ENCODE measurements at regions not wholly inside any gene's neighbourhood (a gene's known extent, or its start where the extent isn't known, plus 50 kb on each side); places are given as distances from the start of the nearest gene placed in this dataset.
"Not testable (repeated sequence)": the region's sequence is repeated elsewhere in the genome, so short reads cannot be mapped to it uniquely, and the experiment has no call there.

GRCh38 chr1:194039578-194039977 lies 853.2 kb upstream of the B3GALT2 start:
- Histone ChIP-seq H3K4me3 (ENCODE audit: low read length) (no peak overlapping the region), H3K27me3 (ENCODE audit: control insufficient read depth, insufficient read depth, low read length) (no peaks in the 10 kb centered on the region), H3K4me1 (ENCODE audit: control insufficient read depth, insufficient read depth, low read length) (no peaks in the 10 kb centered on the region), H3K27ac (ENCODE audit: low read depth, low read length) (no peak overlapping the region), H3K36me3 (ENCODE audit: control insufficient read depth, insufficient read depth, low read length) (no peaks in the 10 kb centered on the region), H3K9ac (ENCODE audit: low read length) (no peak overlapping the region)

GRCh38 chr1:194033646-194034045 lies 847.2 kb upstream of the B3GALT2 start:
- Histone ChIP-seq H3K27me3 (ENCODE audit: control insufficient read depth, insufficient read depth, low read length) (no peaks in the 10 kb centered on the region), H3K27ac (ENCODE audit: low read depth, low read length) (no peak overlapping the region), H3K36me3 (ENCODE audit: control insufficient read depth, insufficient read depth, low read length) (no peaks in the 10 kb centered on the region), H3K4me1 (ENCODE audit: control insufficient read depth, insufficient read depth, low read length) (no peaks in the 10 kb centered on the region), H3K9ac (ENCODE audit: low read length) (no peak overlapping the region), H3K4me3 (ENCODE audit: low read length) (no peak overlapping the region)

GRCh38 chr1:194028002-194028401 lies 841.6 kb upstream of the B3GALT2 start:
- H3K27me3 ChIP-seq (ENCODE audit: control insufficient read depth, insufficient read depth, low read length), result no peaks in the 10 kb centered on the region
- H3K4me1 ChIP-seq (ENCODE audit: control insufficient read depth, insufficient read depth, low read length), result no peaks in the 10 kb centered on the region
- no peak overlapping the region for H3K27ac ChIP-seq (ENCODE audit: low read depth, low read length)
- no peaks in the 10 kb centered on the region for H3K36me3 ChIP-seq (ENCODE audit: control insufficient read depth, insufficient read depth, low read length)
- no peak overlapping the region for H3K9ac ChIP-seq (ENCODE audit: low read length)
- H3K4me3 ChIP-seq (ENCODE audit: low read length), result no peak overlapping the region

GRCh38 chr1:194026422-194026821 lies 840.0 kb upstream of the B3GALT2 start:
- H3K27me3 ChIP-seq (ENCODE audit: control insufficient read depth, insufficient read depth, low read length), result no peaks in the 10 kb centered on the region
- H3K36me3 ChIP-seq (ENCODE audit: control insufficient read depth, insufficient read depth, low read length), result no peaks in the 10 kb centered on the region
- H3K4me1 ChIP-seq (ENCODE audit: control insufficient read depth, insufficient read depth, low read length), result no peaks in the 10 kb centered on the region
- no peak overlapping the region for H3K27ac ChIP-seq (ENCODE audit: low read depth, low read length)
- H3K4me3 ChIP-seq (ENCODE audit: low read length), result no peak overlapping the region
- no peak overlapping the region for H3K9ac ChIP-seq (ENCODE audit: low read length)

DNA sequence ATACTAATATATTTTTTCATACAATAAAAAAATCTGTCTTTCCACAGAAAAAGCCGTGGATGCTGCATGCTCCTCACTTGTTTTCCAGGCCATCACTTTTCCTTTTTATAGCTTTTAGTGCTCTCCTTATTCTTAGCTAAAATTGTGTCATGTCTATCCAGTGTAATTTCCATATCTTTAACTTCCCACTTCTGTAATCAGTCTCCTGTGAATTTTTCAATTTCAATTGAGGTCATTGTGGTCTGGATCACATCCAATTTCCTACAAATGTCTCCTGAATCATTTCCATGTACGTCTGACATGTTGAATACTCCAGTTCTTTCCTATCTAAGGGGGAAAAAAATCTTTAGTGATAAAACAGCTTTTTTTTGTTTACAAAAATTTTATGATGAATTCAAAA lies 838.2 kb upstream of the B3GALT2 start:
- no peaks in the 10 kb centered on the region for H3K36me3 ChIP-seq (ENCODE audit: control insufficient read depth, insufficient read depth, low read length)
- H3K27ac ChIP-seq (ENCODE audit: low read depth, low read length), result no peak overlapping the region
- no peak overlapping the region for H3K4me3 ChIP-seq (ENCODE audit: low read length)

DNA sequence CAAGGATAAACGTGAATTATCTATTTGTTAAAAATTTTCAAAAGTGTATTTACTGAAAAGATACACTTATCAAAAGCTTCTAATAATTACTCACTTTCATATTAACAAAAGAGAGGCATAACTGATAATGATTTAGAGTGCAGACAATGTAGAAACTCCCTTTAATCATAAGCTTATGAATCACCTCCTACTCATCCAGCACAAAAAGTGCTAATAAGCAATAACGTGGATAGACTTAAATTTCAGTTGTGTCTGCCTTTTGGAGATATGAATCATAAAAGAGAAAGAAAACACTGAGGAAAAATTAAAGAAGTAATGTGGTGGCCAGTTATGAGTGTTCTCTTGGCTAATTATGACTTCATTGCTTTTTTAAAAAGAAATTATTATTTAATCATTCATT lies 827.6 kb upstream of the B3GALT2 start:
- H3K9ac ChIP-seq (ENCODE audit: low read length), result no peak overlapping the region

More for the DNA sequence above, 838.2 kb upstream of the B3GALT2 start:
- Histone ChIP-seq H3K9ac (ENCODE audit: low read length) (no peak overlapping the region), H3K4me1 (ENCODE audit: control insufficient read depth, insufficient read depth, low read length) (no peaks in the 10 kb centered on the region), H3K27me3 (ENCODE audit: control insufficient read depth, insufficient read depth, low read length) (no peaks in the 10 kb centered on the region)

DNA sequence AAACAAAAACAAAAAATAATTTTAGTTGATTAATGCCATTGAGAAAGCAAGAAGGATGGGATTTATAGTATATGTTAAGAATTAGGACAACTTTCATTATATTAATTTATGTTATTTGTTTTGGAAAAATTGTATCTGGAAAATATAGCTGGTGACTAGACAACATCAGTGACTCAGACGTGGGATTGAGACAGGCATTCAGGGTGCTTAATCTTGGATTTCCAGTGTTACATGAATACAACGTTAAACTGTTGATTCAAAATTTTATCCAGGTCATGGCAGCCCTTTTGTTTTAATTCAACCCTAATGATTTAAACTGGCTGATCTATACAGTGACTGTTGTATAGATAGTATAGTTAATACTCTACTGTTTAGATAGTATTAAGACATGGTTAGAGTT lies 827.1 kb upstream of the B3GALT2 start:
- Histone ChIP-seq H3K9ac (ENCODE audit: low read length) (no peak overlapping the region), H3K27ac (ENCODE audit: low read depth, low read length) (no peak overlapping the region), H3K4me1 (ENCODE audit: control insufficient read depth, insufficient read depth, low read length) (no peaks in the 10 kb centered on the region), H3K4me3 (ENCODE audit: low read length) (no peak overlapping the region), H3K27me3 (ENCODE audit: control insufficient read depth, insufficient read depth, low read length) (no peaks in the 10 kb centered on the region), H3K36me3 (ENCODE audit: control insufficient read depth, insufficient read depth, low read length) (no peaks in the 10 kb centered on the region)

More for the DNA sequence above, 827.6 kb upstream of the B3GALT2 start:
- no peaks in the 10 kb centered on the region for H3K36me3 ChIP-seq (ENCODE audit: control insufficient read depth, insufficient read depth, low read length)
- no peak overlapping the region for H3K27ac ChIP-seq (ENCODE audit: low read depth, low read length)
- H3K27me3 ChIP-seq (ENCODE audit: control insufficient read depth, insufficient read depth, low read length), result no peaks in the 10 kb centered on the region
- H3K4me1 ChIP-seq (ENCODE audit: control insufficient read depth, insufficient read depth, low read length), result no peaks in the 10 kb centered on the region
- H3K4me3 ChIP-seq (ENCODE audit: low read length), result no peak overlapping the region

- no peak overlapping the region for H3K9ac ChIP-seq (ENCODE audit: low read length)
- no peaks in the 10 kb centered on the region for H3K4me1 ChIP-seq (ENCODE audit: control insufficient read depth, insufficient read depth, low read length)
- no peak overlapping the region for H3K27ac ChIP-seq (ENCODE audit: low read depth, low read length)
- H3K27me3 ChIP-seq (ENCODE audit: control insufficient read depth, insufficient read depth, low read length), result no peaks in the 10 kb centered on the region
- H3K4me3 ChIP-seq (ENCODE audit: low read length), result no peak overlapping the region
- no peaks in the 10 kb centered on the region for H3K36me3 ChIP-seq (ENCODE audit: control insufficient read depth, insufficient read depth, low read length)
These were observed 817.7 kb upstream of the B3GALT2 start for GRCh38 chr1:194004146-194004545.

GRCh38 chr1:194001726-194002350 lies 815.4 kb upstream of the B3GALT2 start:
- not testable (repeated sequence) for H3K9ac ChIP-seq (ENCODE audit: low read length); H3K36me3 ChIP-seq (ENCODE audit: control insufficient read depth, insufficient read depth, low read length); H3K27me3 ChIP-seq (ENCODE audit: control insufficient read depth, insufficient read depth, low read length); H3K4me1 ChIP-seq (ENCODE audit: control insufficient read depth, insufficient read depth, low read length); H3K27ac ChIP-seq (ENCODE audit: low read depth, low read length); H3K4me3 ChIP-seq (ENCODE audit: low read length)

- Histone ChIP-seq H3K27me3 (ENCODE audit: control insufficient read depth, insufficient read depth, low read length) (no peaks in the 10 kb centered on the region), H3K36me3 (ENCODE audit: control insufficient read depth, insufficient read depth, low read length) (no peaks in the 10 kb centered on the region), H3K27ac (ENCODE audit: low read depth, low read length) (no peak overlapping the region), H3K9ac (ENCODE audit: low read length) (no peak overlapping the region), H3K4me3 (ENCODE audit: low read length) (no peak overlapping the region), H3K4me1 (ENCODE audit: control insufficient read depth, insufficient read depth, low read length) (no peaks in the 10 kb centered on the region)
These were observed 802.5 kb upstream of the B3GALT2 start for GRCh38 chr1:193988885-193989284.

DNA sequence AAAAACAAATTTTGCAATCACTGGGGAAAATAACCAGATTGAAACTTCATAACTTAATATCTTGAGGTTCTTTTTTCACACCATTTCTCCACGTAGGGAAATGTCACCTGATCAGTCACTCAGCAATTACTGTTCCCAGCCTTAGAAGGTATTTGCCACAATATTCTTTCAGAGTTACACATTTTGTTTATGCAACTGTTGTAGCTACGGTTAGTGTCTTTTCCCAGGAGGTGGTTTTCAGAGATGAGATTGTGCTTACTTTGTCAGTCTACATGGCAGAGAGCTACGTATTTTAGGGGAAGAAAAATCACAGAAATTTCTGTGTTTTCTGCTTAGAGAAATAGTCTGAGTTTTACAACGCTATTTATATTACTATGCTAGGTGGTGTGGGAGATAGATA lies 792.8 kb upstream of the B3GALT2 start:
- H3K27ac ChIP-seq (ENCODE audit: low read depth, low read length), result no peak overlapping the region
- no peaks in the 10 kb centered on the region for H3K36me3 ChIP-seq (ENCODE audit: control insufficient read depth, insufficient read depth, low read length)
- H3K9ac ChIP-seq (ENCODE audit: low read length), result no peak overlapping the region
- H3K27me3 ChIP-seq (ENCODE audit: control insufficient read depth, insufficient read depth, low read length), result no peaks in the 10 kb centered on the region
- no peaks in the 10 kb centered on the region for H3K4me1 ChIP-seq (ENCODE audit: control insufficient read depth, insufficient read depth, low read length)
- no peak overlapping the region for H3K4me3 ChIP-seq (ENCODE audit: low read length)

- Histone ChIP-seq H3K27me3 (ENCODE audit: control insufficient read depth, insufficient read depth, low read length) (no peaks in the 10 kb centered on the region), H3K36me3 (ENCODE audit: control insufficient read depth, insufficient read depth, low read length) (no peaks in the 10 kb centered on the region), H3K9ac (ENCODE audit: low read length) (no peak overlapping the region), H3K4me1 (ENCODE audit: control insufficient read depth, insufficient read depth, low read length) (no peaks in the 10 kb centered on the region), H3K27ac (ENCODE audit: low read depth, low read length) (no peak overlapping the region), H3K4me3 (ENCODE audit: low read length) (no peak overlapping the region)
These were observed 787.9 kb upstream of the B3GALT2 start for GRCh38 chr1:193974286-193974798.

GRCh38 chr1:193973428-193973827 lies 787.0 kb upstream of the B3GALT2 start:
- H3K27me3 ChIP-seq (ENCODE audit: control insufficient read depth, insufficient read depth, low read length), result no peaks in the 10 kb centered on the region

More at GRCh38 chr1:193973428-193973827, 787.0 kb upstream of the B3GALT2 start:
- Histone ChIP-seq H3K4me3 (ENCODE audit: low read length) (no peak overlapping the region), H3K36me3 (ENCODE audit: control insufficient read depth, insufficient read depth, low read length) (no peaks in the 10 kb centered on the region), H3K4me1 (ENCODE audit: control insufficient read depth, insufficient read depth, low read length) (no peaks in the 10 kb centered on the region), H3K9ac (ENCODE audit: low read length) (no peak overlapping the region), H3K27ac (ENCODE audit: low read depth, low read length) (no peak overlapping the region)
